Bronchial epithelial cell (primary cell): ENCODE measurements at regions not wholly inside any gene's neighbourhood (a gene's known extent, or its start where the extent isn't known, plus 50 kb on each side); places are given as distances from the start of the nearest gene placed in this dataset.
"Not testable (repeated sequence)": the region's sequence is repeated elsewhere in the genome, so short reads cannot be mapped to it uniquely, and the experiment has no call there.

Source experiments
- DNase-seq: peaks from one replicate; pipeline ENCODE4 v3.0.0-alpha.2; 2010; ENCODE audit warnings: low read depth
- FAIRE-seq: peaks from 2 replicates; lab custom pipeline; 2011; peaks lifted over from hg19 to GRCh38; lab: Jason Lieb, UNC
- H3K27me3 ChIP-seq: 2 replicates; pipeline ENCODE4 v1.5.1; 2011; ENCODE audit warnings: low read length; ENCODE audit not compliant: control insufficient read depth, insufficient read depth
- H3K36me3 ChIP-seq: 2 replicates; pipeline ENCODE4 v1.5.1; 2011; ENCODE audit warnings: low read length; ENCODE audit not compliant: control insufficient read depth, insufficient read depth
- H3K4me3 ChIP-seq: 2 replicates; pipeline ENCODE4 v1.5.1; 2011; ENCODE audit warnings: mild to moderate bottlenecking, low read depth, low read length, control low read depth
- TF ChIP-seq, protein P1 (sequence below): IDR thresholded peaks from 2 replicates; pipeline ENCODE4 v1.5.1; 2011; ENCODE audit warnings: mild to moderate bottlenecking, moderate library complexity, low read length, control low read depth, inconsistent platforms; ENCODE audit not compliant: insufficient read depth, severe bottlenecking

DNA sequence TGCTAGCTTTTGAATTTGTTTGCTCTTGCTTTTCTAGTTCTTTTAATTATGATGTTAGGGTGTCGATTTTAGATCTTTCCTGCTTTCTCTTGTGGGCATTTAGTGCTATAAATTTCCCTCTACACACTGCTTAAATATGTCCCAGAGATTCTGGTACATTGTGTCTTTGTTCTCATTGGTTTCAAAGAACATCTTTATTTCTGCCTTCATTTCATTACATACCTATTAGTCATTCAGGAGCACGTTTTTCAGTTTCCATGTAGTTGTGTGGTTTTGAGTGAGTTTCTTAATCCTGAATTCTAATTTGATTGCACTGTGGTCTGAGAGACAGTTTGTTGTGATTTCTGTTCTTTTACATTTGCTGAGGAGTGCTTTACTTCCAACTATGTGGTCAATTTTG is 51.2 kb upstream of the MB21D2 start:
- DNase-seq: peak; percentile 22
- FAIRE-seq, H3K4me3 ChIP-seq, H3K36me3 ChIP-seq, H3K27me3 ChIP-seq: not testable (repeated sequence)

DNA sequence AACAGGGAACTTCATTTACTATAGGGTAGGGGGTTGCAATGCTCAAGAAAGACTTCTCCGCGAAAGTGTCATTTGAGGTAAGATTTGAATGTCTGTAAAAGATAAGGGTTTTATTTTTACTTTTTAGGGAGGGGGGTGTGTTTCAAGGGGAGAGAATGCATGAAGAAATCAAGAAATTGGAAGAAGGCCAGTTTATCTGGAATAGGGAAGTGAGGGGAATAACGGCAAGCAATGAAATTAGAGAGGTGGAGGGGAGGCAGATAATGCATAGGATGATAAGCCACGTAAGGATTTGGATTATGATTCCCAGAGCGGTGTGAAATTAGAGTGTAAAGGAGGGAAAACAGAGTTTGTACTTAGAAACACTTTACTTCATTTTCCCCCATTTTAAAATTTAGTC is 63.0 kb upstream of the MB21D2 start:
- no peak for FAIRE-seq
- no peak for DNase-seq
- Histone ChIP-seq H3K27me3 (no peaks in the 10 kb centered on the region), H3K4me3 (no peak overlapping the region), H3K36me3 (no peaks in the 10 kb centered on the region)
- TF ChIP-seq, protein P1, sequence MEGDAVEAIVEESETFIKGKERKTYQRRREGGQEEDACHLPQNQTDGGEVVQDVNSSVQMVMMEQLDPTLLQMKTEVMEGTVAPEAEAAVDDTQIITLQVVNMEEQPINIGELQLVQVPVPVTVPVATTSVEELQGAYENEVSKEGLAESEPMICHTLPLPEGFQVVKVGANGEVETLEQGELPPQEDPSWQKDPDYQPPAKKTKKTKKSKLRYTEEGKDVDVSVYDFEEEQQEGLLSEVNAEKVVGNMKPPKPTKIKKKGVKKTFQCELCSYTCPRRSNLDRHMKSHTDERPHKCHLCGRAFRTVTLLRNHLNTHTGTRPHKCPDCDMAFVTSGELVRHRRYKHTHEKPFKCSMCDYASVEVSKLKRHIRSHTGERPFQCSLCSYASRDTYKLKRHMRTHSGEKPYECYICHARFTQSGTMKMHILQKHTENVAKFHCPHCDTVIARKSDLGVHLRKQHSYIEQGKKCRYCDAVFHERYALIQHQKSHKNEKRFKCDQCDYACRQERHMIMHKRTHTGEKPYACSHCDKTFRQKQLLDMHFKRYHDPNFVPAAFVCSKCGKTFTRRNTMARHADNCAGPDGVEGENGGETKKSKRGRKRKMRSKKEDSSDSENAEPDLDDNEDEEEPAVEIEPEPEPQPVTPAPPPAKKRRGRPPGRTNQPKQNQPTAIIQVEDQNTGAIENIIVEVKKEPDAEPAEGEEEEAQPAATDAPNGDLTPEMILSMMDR: no peak

DNA sequence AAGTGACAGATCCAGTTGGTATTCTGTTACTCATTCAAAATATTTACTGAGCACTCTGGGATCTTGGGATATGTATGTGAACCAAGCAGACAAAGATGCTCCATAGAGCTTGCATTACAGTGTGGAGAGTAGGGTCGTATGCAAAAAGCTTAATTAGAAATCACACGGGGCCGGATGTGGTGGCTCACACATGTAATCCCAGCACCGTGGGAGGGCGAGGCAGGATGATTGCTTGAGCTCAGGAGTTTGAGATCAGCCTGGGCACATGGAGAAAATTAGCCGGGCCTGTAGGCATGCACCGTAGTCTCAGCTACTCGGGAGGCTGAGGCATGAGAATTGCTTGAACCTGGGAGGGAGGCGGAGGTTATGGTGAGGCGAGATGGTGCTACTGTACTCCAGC is 68.7 kb upstream of the MB21D2 start:
- FAIRE-seq (no peak), DNase-seq (peak; percentile 4)
- H3K4me3 ChIP-seq: no peak overlapping the region
- TF ChIP-seq, protein P1: no peak
- H3K27me3 ChIP-seq: no peaks in the 10 kb centered on the region
- no peaks in the 10 kb centered on the region for H3K36me3 ChIP-seq

DNA sequence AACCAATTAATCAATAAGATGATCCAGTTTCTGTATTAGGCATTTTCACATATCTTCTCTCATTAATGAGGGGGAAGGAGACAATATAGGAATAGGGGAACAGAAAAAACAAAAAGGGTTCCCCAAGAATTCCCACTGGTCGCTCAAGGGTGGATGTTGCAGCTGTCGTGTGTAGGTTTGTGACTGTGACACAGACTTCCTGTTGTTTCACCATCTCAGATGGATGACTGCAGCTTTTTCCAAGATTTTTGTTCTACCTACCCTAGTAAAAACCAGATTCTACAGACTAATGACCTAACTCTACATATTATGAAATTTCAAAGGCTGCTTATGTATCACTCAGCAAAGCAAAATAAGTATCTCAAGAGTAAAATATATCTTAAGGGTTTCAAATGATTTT is 73.7 kb upstream of the MB21D2 start:
- Histone ChIP-seq H3K27me3 (no peaks in the 10 kb centered on the region), H3K4me3 (no peak overlapping the region), H3K36me3 (no peaks in the 10 kb centered on the region)
- TF ChIP-seq, protein P1: no peak
- FAIRE-seq (no peak), DNase-seq (no peak)

DNA sequence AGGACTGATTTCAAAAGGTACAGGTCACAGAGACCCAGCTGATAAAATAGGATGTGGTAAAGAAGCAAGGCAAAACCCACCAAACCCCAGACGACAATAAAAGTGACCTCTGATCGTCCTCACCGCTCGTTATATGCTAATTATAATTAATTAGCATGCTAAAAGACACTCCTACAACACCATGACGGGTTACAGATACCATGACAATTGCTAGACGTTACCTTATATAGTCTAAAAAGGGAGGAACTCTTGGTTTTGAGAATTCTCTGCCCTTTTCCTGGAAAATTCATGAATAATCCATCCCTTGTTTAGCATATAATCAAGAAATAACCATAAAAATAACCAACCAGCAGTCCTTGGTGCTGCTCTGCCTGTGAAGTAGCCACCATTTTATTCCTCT is 74.7 kb upstream of the MB21D2 start:
- Histone ChIP-seq H3K36me3 (no peaks in the 10 kb centered on the region), H3K4me3 (no peak overlapping the region), H3K27me3 (no peaks in the 10 kb centered on the region)
- FAIRE-seq: no peak
- TF ChIP-seq, protein P1: no peak
- no peak for DNase-seq

DNA sequence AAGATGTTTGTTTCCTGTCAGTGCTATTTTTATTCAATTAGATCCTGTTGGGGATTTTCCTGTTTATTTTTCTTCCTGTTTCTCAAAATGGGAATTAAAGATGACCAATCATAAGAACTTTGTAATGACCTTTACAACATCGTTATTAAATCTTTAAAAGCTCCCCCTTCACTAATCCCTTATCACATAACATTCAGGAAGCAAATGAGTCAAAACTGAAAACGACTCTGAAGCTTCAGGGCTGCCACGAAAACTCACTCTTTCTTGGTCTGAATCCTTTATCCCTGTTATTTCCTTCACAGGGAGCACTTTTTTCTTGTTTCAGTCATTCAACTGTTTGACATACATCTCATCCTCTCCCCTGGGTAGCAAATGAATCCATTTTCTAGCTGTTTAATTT is 75.8 kb upstream of the MB21D2 start:
- Histone ChIP-seq H3K36me3 (no peaks in the 10 kb centered on the region), H3K27me3 (no peaks in the 10 kb centered on the region), H3K4me3 (no peak overlapping the region)
- TF ChIP-seq, protein P1: no peak
- FAIRE-seq (no peak), DNase-seq (no peak)

DNA sequence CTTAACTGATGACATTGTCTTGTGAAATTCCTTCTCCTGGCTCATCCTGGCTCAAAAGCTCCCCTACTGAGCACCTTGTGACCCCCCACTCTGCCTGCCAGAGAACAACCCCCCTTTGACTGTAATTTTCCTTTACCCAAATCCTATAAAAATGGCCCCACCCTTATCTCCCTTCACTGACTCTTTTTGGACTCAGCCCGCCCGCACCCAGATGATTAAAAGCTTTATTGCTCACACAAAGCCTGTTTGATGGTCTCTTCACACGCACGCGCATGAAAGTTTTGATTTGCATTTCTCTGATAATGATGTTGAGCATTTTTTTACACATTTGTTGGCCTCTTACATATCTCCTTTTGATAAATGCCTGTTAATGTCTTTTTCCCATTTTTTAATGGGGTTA is 83.5 kb upstream of the MB21D2 start:
- H3K27me3 ChIP-seq, FAIRE-seq: not testable (repeated sequence)

DNA sequence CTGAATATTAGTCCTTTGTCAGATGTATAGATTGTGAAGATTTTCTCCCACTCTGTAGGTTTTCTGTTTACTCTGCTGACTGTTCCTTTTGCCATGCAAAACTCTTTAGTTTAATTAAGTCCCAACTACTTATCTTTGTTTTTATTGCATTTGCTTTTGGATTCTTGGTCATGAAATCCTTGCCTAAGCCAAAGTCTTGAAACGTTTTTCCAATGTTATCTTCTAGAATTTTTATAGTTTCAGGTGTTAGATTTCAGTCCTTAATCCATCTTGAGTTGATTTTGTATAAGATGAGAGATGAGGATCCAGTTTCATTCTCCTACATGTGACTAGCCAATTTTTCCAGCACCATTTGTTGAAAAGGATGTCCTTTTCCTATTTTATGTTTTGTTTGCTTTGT is 86.0 kb upstream of the MB21D2 start:
- not testable (repeated sequence) for H3K4me3 ChIP-seq, FAIRE-seq, H3K36me3 ChIP-seq, DNase-seq, H3K27me3 ChIP-seq

More for the DNA sequence above, 83.5 kb upstream of the MB21D2 start:
- H3K4me3 ChIP-seq, DNase-seq, H3K36me3 ChIP-seq: not testable (repeated sequence)
